ENCODE measurements at regions not wholly inside any gene's neighbourhood (a gene's known extent, or its start where the extent isn't known, plus 50 kb on each side); places are given as distances from the start of the nearest gene placed in this dataset.

DNA sequence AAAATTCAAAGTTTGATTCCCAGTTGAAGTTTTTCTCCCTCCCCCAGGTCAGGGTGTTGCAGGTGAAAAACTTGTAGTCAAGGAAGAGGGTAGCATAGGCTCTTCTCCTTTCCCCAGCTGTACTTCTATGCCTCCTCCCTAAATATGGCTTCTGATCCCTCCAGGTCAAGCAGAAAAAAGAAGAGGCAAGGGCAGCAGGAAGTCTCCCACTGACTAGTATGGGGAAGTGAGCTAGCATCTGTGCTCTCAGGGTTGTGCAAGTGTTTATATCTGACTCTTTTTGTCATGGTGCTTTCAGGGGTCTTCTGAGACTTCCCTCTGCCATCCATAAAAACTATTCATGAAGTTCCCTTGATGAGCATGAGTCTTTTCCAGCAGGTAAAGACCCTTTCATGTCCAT, 76.0 kb downstream of the ATPSCKMT start:
- DNase-seq (ENCODE audit: low spot score in 2 of 2), result no peak
- no peak for FAIRE-seq

DNA sequence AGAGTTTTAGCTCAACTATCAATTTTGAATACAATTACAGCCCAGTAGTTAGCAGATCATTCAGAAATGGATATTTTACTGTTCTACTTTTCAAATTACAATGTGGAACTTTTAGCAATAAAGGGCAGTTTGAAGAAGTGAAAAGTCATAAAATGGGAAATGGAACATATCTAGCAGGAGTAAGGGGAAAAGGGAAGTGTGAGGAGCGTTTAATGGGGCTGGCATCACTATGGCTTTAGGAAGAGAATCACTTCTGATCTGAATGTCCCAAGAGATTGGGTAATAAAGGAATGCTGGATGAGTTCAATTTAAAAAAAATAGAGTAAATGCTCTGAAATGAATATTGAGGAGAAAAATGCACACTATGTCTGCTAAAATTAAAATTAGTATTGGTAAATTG, 77.4 kb downstream of the ATPSCKMT start:
- FAIRE-seq, result no peak
- DNase-seq (ENCODE audit: low spot score in 2 of 2), result no peak

DNA sequence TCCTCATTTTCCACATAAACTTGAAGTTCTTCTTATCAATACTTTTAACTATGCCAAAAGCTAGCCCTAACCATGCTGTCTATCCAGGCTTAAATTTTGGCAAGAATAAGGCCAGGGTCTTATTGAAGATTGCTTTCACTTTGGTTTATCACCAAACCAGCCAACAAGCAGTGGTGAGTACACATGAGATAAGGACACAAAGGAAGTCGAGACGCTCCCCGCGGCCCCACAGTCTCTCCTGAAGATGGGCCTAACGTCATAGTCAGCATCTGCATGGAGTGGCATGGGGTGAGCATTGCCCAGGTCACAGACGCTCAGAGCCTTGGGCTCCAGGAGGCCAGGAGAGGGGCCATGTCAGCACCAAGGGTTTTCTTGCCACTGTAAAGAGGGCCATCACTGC, 80.3 kb downstream of the ATPSCKMT start:
- DNase-seq (ENCODE audit: low spot score in 2 of 2) (no peak), FAIRE-seq (no peak)

DNA sequence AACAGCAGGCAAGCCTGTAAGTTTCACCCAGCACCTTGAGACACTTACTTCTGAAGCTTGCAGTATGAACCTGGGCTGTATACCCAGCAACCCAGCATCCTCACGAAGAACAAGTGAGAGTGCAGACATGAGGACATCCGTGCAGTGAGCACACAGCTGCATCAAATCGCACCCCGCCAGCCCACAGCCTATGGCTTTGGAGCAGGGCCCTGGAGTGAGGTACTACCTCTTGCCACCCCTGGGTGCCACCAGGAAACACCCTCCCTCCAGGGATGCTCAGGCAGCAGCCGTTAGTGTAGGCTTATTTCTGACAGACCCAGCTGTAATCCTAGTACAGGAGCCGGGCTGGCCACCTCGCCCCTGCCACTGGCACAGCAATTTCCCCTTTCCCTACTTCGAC, 81.4 kb downstream of the ATPSCKMT start:
- DNase-seq (ENCODE audit: low spot score in 2 of 2), result no peak
- no peak for FAIRE-seq

DNA sequence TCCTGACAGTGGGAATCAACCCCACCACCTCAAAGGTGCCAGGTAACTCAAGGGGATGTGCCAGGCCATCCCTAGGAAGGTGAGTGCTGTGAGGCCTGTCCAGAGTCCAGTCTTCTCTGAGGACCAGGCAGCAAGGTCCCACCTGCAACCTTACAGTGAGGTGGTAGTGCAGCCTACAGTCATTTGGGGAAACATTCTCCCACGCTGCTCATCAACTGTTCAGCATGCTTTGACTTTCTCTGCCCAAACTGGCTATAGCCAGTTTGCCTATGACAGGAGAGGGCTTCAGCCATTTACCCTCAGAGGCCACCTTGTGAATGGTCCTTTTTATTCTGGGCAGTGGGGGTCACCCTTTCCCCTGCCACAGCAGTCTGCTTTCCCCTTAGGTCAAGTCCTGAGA, 81.9 kb downstream of the ATPSCKMT start:
- no peak for FAIRE-seq
- no peak for DNase-seq (ENCODE audit: low spot score in 2 of 2)

DNA sequence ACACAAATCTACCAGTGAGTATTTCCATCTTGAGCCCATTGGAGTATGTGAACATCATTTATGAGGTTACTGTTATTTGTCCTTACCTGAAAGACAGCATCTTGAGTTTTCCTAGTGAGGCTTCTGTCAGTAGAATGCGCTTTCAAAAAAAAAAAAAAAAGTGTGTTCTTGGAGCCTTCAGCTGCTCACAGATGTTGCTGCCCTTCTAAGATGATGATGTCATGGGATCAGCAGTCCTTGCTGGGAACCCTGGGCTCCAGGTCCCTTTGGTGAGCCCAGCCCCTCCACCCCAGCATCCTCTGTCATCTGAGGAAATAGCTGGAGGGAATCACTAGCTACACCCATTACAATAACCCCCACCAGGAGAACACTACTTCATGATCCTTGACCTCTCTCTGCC, 83.3 kb downstream of the ATPSCKMT start:
- FAIRE-seq, result no peak
- no peak for DNase-seq (ENCODE audit: low spot score in 2 of 2)

DNA sequence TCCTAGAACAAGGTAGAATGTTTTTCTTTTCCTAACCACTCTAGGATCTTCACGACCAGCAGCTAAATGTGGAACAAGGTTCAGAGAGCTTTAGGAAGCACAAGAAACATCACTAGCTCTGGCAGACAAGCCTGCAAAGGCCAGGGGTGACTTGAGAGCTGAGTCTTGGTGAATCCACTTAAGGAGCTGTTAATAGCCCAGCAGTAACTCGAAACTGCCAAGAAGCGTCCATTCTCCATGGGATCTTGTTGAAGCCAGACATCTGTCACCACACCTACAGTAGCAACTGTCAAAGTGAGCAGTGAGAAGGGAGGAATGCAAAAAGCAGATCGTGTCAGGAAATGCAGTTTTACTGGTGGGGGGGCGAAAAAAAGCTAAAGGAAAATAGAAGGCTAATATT, 87.2 kb downstream of the ATPSCKMT start:
- no peak for FAIRE-seq

DNA sequence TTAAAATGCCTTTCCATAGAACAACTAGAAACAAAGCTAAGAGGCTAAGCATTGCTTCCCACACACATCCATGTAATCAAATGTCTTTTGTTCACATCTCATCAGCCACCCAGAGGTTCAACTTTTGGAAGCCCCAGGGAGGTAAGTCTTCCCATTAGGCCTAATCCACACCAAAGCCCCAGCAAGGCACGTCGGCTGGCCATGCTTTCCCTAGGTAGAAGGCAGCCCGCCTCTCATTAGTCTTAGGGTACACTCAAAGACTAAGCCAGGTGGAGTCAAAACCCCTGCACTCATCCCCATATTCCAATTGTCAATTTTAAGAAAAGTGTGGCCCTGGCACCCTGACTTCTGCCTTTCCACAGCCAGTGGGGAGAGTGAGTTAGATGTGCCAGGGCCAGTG, 87.9 kb downstream of the ATPSCKMT start:
- DNase-seq (ENCODE audit: low spot score in 2 of 2) (no peak), FAIRE-seq (no peak)

More for the DNA sequence above, 87.2 kb downstream of the ATPSCKMT start:
- no peak for DNase-seq (ENCODE audit: low spot score in 2 of 2)

DNA sequence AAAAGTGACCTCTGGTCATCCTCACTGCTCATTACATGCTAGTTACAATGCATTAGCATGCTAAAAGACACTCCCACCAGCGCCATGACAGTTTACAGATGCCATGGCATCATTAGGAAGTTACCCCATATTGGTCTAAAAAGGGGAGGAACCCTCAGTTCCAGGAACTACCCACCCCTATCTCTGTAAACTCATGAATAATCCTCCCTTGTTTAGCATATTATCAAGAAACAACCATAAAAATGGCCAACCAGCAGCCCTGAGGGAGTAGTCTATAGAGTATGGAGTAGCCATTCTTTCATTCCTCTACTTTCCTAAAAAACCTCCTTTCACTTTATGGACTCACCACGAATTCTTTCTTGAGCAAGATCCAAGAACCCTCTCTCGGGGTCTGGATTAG, 89.4 kb downstream of the ATPSCKMT start:
- FAIRE-seq (no peak), DNase-seq (ENCODE audit: low spot score in 2 of 2) (no peak)

DNA sequence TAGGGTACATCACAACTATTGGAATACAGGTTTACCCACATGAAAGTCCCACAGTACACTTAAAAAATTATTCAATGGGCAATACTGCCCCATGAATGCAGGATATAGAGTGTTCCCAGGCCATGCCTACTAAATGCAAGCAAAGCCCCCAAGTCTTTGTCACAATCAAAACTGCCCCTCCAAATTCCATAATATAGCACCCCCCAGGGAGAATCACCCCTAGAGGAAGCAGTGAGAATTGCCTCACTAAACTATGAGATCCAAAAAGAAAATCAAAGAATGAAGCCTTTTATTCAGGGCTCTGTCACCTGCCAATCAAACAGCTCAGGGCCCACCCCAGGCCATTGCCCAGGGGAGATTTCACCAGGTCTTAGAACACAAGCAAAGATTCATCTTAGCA, 90.8 kb downstream of the ATPSCKMT start:
- no peak for FAIRE-seq
- no peak for DNase-seq (ENCODE audit: low spot score in 2 of 2)

DNA sequence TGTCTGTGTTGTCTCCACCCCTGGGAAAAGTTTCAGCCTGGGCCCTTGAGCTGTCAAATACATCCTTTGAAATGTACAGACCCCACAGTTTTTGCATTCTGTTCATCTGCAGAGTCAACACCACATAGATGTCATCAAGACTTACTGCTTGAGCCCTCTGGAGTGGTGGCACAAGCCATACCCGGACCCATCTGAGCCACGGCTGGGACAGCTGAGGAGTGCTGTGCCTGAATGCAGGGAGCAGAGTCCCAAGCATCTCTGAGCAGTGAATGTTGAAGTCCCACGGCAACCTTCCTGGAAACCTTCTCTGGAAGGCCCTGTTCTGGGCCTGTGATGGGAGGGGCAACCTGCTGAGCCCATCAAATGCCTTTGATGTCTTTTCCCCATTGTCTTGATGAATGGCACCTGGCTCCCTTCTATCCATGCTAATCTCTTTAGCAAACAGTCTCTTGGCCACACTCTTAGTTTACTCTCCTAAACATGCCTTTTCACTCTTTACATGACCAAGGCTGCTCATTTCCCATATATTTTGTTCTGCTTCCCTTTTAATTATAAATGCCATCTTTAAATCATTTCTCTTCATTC, 92.5 kb downstream of the ATPSCKMT start:
- DNase-seq (ENCODE audit: low spot score in 2 of 2) (no peak), FAIRE-seq (no peak)

DNA sequence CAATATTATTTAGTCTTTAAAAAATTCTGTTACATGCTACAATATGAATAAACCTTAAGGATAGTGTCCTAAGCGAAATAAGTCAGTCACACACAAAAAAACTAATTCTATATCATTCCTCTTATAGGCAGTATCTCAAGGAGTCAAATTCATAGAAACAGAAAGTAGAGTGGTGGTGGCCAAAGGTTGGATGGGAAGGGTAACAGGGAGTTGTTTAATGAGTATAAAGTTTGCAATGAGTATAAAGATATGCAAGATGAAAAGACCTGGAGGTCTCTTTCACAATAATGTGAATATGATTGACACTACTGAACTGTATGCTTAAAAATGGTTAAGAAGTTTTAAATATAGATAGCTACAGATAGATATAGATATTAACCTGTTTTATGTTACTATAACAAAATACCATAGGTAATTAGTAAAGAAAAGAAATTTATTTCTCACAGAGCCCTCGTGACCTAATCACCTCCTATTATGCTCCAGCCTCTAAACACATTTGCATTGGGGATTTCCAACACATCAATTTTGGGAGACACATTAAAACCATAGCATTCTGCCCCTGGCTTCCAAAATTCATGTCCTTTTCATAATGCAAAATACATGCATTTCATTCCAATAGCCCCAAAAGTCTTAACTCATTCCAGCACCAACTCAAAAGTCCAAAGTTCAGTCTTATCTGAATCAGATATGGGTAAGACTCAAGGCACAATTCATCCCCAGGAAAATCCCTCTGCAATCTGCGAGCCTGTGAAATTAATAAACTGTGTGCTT, 93.6 kb downstream of the ATPSCKMT start:
- DNase-seq (ENCODE audit: low spot score in 2 of 2) (no peak), FAIRE-seq (no peak)

DNA sequence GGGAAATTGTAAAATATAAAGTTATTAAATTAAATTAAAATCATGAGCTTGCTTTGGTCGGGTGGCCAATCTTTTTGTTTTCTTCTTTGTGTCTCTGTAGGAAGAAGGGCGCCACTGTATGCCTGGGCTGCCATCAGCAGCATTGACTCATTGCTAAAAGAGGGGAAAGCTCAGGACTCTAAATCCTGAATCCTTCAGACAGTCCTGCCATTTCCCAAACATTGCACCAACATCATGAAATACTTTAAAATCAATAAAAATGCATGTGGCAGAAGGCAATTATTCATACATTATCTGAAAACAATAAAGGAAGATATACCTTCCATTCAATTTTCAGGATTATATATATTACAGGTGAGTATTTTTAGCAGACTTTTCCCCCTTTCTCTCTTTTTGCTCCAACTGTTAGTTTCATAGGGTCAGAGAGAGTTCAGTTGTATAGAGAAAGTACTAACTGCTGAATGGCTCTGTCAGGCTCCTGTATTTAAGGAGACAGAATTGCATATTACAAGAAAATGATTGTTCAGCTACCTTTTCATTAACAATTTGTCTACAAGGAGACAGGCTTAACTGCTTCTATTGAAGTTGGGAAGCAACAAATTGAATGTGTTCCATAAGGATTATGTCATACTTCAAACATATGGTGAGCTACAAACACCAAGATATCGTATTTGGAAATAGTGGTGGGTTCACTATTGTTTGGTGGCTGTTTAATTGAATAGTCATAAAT, 95.7 kb downstream of the ATPSCKMT start:
- DNase-seq (ENCODE audit: low spot score in 2 of 2) (no peak), FAIRE-seq (no peak)

DNA sequence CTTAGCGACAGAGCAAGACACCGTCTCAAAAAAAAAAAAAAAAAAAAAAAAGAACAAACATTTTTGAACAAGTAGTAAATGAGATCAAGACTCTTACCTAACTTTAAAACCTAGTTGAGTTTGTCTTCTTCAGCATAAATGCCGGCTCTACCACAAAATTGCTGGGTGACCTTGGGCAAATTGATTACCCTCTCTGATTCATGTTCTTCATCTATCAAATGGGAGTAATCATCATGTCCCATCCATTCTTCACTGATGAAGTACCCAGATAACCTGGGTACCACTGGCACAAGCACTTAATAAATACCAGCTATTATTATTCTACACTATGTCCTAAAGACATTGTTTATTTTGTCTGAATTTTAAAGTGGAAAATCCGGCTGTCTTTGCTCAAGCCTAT, 96.3 kb downstream of the ATPSCKMT start:
- FAIRE-seq (no peak), DNase-seq (ENCODE audit: low spot score in 2 of 2) (no peak)

DNA sequence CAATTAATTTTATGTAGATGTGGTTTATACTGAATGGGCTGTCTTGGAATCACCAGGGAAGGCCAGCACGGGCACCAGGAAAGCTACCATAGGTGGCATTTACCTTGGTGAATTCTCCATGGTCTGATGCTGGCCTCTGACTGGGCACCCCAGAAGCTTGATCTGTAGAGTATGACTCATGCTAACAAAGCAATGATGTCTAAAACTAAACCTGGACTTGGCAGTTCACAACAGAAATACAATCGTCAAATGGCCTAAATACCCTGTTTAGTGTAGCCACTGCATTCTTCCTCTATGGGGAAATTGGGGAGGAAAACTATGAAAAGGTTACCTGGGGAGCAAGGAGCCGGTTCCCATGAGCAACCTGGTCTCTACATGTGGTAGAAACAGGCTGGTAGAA, 98.0 kb downstream of the ATPSCKMT start:
- DNase-seq (ENCODE audit: low spot score in 2 of 2), result no peak
- FAIRE-seq, result no peak

DNA sequence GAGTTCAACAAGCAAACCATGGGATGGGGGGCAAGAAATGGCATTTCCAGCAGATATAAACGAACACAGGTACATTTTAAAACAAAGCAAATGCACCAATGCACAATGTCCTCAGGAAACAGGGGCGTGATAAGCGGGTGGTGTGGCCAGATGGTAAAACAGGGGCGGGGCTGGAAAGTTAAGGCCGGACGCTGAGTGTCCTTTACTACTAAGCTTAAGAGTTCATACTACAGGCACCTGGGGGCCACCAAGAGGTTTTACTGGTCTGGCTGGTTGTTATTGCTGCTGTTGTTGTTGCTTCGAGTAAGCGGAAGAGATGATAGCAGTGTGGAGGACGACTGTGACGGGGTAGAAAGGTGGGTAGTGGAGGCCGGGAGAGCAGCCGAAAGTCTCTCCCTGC, 99.8 kb downstream of the ATPSCKMT start:
- FAIRE-seq (no peak), DNase-seq (ENCODE audit: low spot score in 2 of 2) (no peak)

DNA sequence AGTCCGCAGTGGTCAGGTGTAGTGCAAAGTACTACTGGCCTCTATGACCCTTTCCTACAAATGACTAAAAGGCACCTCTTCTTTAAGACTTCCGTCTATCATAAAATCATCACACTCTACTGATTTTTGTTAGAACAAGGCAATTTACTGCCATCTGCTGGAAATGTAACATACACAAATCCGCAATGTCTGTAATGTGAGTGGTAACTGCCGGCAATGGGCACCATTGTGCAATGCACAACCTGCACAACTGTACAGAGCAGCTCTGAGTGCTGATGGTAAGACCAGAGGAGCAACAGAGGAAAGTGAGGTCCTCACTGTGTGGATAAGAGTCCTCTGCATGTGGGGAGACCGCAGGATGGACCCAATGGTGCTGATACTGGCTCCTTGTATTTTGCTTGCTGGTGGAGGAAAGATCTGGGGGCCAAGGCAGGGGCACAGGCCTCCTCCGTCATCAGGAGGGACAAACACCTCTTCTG, 103.7 kb downstream of the ATPSCKMT start:
- DNase-seq (ENCODE audit: low spot score in 2 of 2) (no peak), FAIRE-seq (no peak)

DNA sequence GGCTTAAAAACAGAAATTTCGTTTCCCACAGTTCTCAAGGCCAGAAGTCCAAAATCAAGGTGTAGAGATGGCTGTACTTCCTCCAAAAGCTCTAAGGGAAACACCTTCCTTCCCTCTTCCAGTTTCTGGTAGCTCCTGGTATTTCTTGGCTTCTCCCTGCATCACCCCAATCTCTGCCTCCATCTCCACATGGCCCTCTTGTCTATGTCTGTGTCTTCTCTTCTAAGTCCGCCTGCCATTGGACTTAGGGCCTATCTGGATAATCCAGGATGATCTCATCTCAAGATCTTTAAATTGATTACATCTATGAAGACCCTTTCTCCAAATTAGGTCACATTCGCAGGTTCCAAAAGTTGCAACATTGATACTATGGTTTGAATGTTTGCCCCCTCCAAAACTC, 105.6 kb downstream of the ATPSCKMT start:
- DNase-seq (ENCODE audit: low spot score in 2 of 2) (no peak), FAIRE-seq (no peak)

DNA sequence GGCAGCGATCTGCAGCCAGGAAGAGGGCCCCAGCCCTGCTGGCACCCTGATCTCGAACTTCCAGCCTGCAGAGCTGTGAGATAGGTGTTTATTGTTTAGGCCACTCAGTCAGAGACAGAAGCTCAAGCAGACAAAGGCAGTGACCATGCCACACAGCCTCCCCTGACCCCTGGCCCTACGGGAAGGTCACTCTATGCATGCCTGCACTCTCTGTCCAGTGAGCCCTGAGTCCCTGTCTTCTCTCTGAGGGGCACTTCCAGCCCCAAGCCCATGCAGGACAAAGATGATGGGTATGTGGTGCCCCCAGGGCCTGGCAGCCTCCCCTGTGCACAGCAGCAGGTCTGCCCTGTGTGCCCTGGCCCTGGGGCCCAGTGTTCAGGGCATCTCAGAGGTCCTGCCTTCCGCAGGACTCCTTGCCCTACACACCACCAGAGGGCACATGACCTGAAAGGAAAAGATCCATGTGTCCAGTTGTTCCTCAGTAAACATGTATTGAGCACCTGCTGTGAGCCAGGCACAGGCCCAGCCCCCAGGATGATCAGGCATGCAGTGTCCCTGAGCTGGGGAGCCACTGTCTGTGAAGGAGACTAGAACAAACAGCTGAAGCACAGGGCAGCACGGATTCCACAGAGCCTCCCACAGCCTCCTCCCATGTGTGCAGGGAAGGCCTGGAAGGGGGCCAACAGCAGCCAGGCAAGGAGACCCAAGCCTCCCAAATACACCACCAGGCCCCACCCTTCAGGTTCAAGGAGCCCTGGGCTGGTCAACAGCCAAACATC, 109.3 kb downstream of the ATPSCKMT start:
- FAIRE-seq (no peak), DNase-seq (ENCODE audit: low spot score in 2 of 2) (no peak)

DNA sequence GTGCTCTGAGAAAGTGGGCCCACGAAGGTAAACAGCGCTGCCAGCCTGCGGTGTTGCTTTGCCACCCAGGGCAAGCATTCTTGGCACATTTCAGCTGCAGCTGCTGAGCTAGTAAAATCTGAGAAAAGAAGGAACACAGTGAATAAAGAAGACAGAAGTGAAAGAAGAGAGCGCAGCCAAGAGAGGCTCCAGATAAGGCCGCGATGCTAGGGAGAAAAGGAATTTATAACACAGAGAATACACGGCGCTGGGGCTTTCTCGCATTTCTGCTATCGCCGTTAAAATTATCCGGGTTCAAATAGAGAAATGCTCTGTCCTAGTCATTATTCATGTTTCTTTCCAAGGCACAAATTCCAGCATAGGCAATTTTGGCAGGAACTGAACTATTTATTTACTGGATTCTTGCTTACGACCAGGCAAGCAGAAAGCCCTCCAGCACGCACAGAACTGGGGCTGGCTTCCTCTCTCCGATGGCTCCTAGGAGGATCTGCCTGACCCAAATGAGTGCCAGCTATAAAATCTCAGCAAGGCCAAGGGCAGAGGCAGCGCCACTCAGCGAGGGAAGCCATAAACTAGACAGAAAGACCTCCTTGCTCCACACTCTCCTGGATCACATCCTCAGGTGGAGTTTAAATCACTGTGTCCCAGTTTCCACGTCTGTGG, 111.2 kb downstream of the ATPSCKMT start:
- DNase-seq (ENCODE audit: low spot score in 2 of 2) (peak in 1 of 2 donors; percentile 12), FAIRE-seq (no peak)
